Vagina (tissue), 2 donors: ENCODE measurements at regions not wholly inside any gene's neighbourhood (a gene's known extent, or its start where the extent isn't known, plus 50 kb on each side); places are given as distances from the start of the nearest gene placed in this dataset.

ENCODE experiments used
- POLR2A ChIP-seq, 2 donors: fragments of 450-650 bp; IDR thresholded peaks; one replicate each; pipeline ENCODE4 v1.6.1; 2017; ENCODE audit warnings: antibody characterized with exemption in 2 of 2, mild to moderate bottlenecking in 2 of 2, moderate library complexity in 2 of 2
- POLR2AphosphoS5 ChIP-seq, 2 donors: sonication (generic); formaldehyde crosslinking; IDR thresholded peaks; one replicate each; pipeline ENCODE4 v1.9.0; 2017; ENCODE audit warnings: antibody characterized with exemption in 2 of 2, mild to moderate bottlenecking in 2 of 2, low read depth in 1 of 2; ENCODE audit not compliant: insufficient read depth in 1 of 2
- TF ChIP-seq, protein P1 (sequence below), 3 experiments: fragments of 450-650 bp in 2 of 3; fragments of 200-600 bp in 1 of 3; sonication (generic) in 1 of 3; IDR thresholded peaks; one replicate each; pipeline ENCODE4 v1.5.1; 2017 to 2019; ENCODE audit warnings: antibody characterized with exemption in 3 of 3, mild to moderate bottlenecking in 2 of 3, moderate library complexity in 2 of 3

GRCh38 chr12:115413626-115414025, 729.7 kb upstream of the TBX3 start:
- TF ChIP-seq, protein P1, sequence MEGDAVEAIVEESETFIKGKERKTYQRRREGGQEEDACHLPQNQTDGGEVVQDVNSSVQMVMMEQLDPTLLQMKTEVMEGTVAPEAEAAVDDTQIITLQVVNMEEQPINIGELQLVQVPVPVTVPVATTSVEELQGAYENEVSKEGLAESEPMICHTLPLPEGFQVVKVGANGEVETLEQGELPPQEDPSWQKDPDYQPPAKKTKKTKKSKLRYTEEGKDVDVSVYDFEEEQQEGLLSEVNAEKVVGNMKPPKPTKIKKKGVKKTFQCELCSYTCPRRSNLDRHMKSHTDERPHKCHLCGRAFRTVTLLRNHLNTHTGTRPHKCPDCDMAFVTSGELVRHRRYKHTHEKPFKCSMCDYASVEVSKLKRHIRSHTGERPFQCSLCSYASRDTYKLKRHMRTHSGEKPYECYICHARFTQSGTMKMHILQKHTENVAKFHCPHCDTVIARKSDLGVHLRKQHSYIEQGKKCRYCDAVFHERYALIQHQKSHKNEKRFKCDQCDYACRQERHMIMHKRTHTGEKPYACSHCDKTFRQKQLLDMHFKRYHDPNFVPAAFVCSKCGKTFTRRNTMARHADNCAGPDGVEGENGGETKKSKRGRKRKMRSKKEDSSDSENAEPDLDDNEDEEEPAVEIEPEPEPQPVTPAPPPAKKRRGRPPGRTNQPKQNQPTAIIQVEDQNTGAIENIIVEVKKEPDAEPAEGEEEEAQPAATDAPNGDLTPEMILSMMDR (IDR thresholded peaks at IDR 0.05) = no peak
- no peak for TF ChIP-seq POLR2A (IDR thresholded peaks at IDR 0.05)
- TF ChIP-seq POLR2AphosphoS5 (IDR thresholded peaks at IDR 0.05; ENCODE audit: insufficient read depth in 1 of 2, low read depth in 1 of 2) = no peak
